GM03348 (cell line): ENCODE measurements at regions not wholly inside any gene's neighbourhood (a gene's known extent, or its start where the extent isn't known, plus 50 kb on each side); places are given as distances from the start of the nearest gene placed in this dataset.
A peak's percentile ranks its signal among the peaks of the same experiment; 100 is the strongest.

ENCODE experiments used
- DNase-seq: peaks from one replicate; pipeline ENCODE4 v3.0.0; 2012; ENCODE audit warnings: low spot score

GRCh38 chr1:218582646-218583045 lies 237.5 kb downstream of the TGFB2 start:
- DNase-seq: no peak

- no peak for DNase-seq
Observed at GRCh38 chr1:218584418-218585155, 239.5 kb downstream of the TGFB2 start.

- DNase-seq: peak; percentile 9
Observed at GRCh38 chr1:218585511-218586184, 240.5 kb downstream of the TGFB2 start.

- DNase-seq: no peak
Observed at GRCh38 chr1:218587900-218588299, 242.8 kb downstream of the TGFB2 start.

DNA sequence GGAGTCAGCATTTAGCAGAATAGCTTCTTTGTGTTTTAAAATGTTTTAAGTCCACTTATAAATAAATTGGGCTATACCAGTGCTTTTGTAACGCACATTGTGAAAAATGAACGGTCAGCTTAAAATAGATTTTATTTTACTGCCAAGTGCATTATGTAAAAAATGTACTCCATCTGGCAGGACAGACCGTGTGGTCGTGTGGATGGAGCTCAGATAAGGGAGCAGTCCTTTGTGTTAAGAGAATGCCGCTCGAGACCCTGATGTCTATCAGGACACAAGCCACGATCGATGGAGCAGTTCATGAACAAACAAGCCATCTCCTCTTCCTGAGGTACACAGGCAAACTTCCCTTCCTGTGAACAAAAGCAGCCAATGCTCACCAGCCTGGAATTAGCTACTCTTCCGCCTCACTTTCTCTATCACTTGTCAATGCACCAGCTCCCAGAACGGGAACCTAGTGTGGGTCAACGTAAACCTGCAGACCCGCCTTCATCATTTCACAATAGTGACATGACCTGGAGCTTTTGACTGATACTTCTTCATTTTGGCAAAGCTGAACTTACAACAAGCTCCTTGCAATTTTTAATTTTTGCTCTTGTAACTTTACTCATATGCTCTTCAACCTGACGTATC lies 243.5 kb downstream of the TGFB2 start:
- no peak for DNase-seq

DNA sequence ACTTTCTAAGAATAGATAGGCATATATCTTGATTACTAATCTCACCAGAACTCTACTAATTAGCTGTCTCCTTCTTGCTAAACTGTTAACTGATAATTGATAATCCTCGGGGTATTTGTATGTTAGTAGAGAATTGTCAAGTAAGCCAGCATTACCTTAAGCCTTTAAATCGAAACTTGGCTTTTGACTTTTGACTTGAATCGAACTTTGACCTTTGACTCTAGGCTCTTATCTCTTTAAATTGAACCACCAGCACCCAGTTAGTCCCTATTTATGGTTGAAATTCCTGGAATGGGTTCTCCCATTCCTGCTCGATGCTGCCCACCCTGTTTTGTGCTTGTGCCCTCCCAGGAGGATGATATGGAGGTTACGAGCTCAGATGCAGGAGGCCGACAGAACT lies 244.4 kb downstream of the TGFB2 start:
- no peak for DNase-seq

DNA sequence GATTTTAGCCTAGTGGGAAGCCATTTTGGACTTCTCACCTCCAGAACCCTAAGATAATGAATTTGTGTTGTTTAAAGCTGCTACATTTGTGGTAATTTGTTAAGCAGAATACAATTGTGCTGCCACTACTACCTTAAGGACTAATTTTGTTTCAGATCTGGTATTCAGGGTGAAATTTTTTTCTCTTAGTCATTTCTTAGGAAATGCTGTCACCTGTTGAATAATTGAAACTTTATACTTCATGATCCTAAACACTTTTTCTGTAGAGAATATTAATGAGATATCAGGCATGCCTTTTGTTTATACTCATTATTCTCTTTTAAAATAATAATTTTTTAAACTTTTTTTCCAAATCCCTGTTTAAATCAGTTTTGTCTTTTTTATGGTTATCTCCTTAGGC lies 246.8 kb downstream of the TGFB2 start:
- no peak for DNase-seq

DNA sequence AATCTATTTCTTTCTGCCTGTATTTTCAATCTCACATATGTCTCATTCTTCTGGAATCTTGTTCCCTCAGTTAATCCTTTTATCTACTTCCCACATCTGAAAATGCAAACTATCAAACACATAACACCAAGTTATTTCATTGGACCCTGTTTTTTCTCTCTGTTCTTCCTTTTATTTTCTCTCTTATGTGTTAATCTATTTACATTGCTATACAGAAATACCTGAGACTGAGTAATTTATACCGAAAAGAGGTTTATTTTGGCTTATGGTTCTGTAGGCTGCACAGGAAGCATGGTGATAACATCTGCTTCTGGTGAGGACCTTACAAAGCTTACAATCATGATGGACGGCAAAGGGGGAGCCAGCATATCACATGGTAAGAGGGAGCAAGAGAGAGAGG lies 247.6 kb downstream of the TGFB2 start:
- DNase-seq: peak; percentile 31

- DNase-seq: no peak
Observed at GRCh38 chr1:218600968-218601367, 255.8 kb downstream of the TGFB2 start.

DNA sequence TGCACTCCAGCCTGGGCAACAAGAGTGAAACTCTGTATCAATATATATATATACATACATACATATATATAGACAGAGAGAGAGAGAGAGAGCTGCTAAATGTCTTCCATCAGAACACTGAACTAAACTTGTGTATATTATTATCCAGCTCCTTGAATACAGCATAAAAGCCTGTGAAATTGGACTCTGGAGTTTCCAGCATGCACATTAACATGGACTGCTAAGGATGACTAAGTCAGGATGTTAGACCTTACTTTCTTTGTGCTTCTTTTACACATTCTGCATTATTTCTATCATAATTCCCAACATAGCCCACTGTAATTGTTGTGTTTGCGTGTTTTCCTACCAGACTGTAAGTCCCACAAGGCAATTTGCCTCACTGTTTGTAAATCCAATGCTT lies 259.1 kb downstream of the TGFB2 start:
- no peak for DNase-seq

GRCh38 chr1:218611916-218612585 lies 266.9 kb downstream of the TGFB2 start:
- no peak for DNase-seq

DNA sequence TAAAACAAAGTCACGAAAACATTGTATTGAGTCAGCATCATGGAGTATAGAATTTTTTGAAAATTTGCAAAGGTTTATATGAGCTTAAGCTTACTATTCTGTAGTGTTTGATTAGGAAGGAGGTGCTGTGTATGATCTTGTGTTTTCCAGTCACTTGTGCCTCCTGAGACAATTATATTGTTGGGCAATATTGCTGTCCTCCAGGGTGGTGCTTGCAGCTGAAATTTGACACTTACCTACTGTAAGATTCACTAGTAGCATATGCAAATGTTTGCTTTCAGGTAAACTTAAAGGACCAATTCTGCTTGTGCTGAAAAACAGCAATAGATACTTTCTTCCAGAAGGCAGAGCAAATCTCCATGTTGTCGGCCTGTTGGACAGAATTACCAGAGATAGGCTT lies 268.0 kb downstream of the TGFB2 start:
- DNase-seq: no peak

GRCh38 chr1:218614031-218614430 lies 268.9 kb downstream of the TGFB2 start:
- DNase-seq: no peak

GRCh38 chr1:218616681-218617080 lies 271.5 kb downstream of the TGFB2 start:
- no peak for DNase-seq

- no peak for DNase-seq
Observed at GRCh38 chr1:218617986-218618385, 272.9 kb downstream of the TGFB2 start.

DNA sequence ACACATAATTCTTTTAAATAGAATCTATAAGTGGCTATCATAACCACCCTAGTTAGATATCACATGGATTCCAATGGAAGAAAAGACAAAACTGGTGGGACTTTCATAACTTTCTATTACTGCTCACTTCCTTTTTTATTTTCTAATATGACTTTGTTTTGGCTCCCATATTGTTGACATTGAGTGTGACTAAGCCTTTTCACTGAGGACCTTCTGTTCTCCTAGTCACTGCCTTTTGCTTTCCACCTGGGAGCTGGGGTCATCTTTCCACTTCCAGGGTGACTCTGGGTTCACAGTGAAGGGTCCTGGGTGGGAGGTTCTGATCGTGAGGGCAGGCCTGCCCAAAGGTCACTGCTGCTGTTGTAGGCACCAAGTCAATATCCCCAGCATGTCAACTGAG lies 275.8 kb downstream of the TGFB2 start:
- DNase-seq: no peak

GRCh38 chr1:218624052-218624451 lies 278.9 kb downstream of the TGFB2 start:
- DNase-seq: no peak

DNA sequence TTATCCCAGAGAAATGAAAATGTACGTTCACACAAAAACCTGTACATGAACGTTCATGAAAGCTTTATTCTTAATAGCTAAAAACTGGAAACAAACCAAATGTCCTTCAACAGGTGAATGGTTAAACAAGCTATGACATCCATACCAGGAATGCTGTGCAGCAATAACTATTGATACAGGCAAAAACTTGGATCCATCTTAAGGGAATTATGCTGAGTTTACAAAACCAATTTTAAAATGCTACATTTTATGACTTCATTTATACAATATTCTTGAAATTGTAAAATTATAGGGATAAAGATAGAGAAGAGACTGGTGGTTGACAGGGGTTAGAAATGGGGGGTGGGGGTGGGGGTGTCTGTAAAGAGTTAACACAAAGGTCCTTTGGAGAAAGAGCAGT lies 280.3 kb downstream of the TGFB2 start:
- DNase-seq: no peak

DNA sequence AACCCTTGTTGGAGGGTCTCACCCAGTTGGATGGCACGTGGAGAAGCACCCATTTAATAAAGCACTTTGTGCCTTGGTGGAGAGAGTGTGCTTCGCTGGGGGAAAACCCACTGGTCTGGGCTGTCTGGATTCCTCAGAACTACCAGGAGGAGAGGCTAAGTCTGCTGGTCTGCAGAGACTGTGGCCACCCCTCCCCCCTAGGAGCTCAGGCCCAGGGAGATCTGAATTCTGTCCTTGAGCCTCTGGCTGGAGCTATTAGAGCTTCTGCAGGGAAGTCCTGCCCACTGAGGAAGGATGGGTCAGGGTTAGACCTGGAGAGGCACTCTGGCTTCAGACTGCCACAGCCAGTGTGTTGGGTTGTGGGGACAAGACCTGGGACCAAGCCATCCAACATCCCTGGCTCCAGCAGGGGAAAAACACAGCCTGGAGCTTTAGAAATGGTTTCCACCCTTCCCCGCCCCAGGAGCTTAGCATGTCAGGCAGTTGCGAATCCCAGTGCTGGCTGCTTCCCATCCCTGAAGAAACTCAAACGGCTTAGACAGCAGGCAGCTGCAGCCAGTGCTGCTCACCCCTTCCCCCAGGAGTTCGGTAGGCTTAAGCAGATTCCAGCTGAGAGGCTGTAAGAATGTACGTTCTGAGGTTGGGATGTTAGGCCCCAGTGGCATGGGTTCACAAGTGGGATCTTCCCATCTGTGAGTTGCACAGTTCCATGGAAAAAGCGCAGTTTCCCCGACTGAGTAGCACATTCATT lies 288.3 kb downstream of the TGFB2 start:
- DNase-seq: no peak

- no peak for DNase-seq
Observed at GRCh38 chr1:218634212-218634611, 289.1 kb downstream of the TGFB2 start.

DNA sequence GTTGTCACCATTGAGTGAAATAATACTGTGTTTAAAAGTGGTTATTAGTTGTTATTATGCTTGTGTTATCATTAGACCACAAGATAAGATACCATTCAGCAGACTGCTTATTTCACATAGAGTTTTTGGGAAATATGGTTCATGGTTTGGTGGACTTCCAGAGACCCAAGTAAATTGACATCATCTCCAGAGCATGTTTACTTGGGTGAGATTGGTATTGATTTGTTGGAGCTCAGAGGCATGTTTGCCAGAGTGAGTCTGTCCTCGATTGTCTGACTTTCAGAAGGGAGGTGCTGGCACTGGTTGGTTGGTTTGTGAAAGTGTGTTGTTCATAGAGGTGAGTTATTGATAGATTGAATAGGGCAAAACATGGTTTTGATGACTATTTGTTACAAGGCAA lies 291.4 kb downstream of the TGFB2 start:
- no peak for DNase-seq

DNA sequence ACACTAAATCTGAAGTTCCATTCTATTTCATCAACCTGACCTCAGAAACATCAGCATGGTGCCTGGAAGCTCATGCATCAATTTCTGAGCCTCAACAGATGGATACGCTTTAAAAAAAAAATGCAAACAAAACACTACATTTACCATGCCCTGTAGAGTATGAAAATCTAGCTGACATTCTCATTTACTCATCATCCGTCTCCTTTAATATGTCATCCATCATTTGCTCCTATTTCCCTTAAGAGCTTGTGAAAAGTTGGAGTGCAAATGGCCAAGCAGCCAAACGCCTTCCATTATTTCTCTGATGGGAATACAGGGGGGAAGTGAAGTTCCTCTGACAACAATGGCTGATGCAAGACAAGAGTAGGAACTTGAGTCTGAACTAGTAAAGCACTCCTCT lies 295.0 kb downstream of the TGFB2 start:
- no peak for DNase-seq
